ENCODE measurements at regions not wholly inside any gene's neighbourhood (a gene's known extent, or its start where the extent isn't known, plus 50 kb on each side); places are given as distances from the start of the nearest gene placed in this dataset.

- Histone ChIP-seq H3K27me3 (ENCODE audit: low read depth, low read length) (no peaks in the 10 kb centered on the region), H3K27ac (ENCODE audit: low read length) (no peak overlapping the region), H3K4me3 (ENCODE audit: low read depth in 1 of 2, low read length in 2 of 2) (no peak overlapping the region), H3K9me3 (ENCODE audit: control insufficient read depth in 1 of 2, low read length in 2 of 2) (no peaks in the 10 kb centered on the region), H3K4me1 (ENCODE audit: control insufficient read depth in 1 of 2, insufficient read depth in 2 of 2, low read length in 2 of 2) (no peaks in the 10 kb centered on the region), H3K36me3 (ENCODE audit: control insufficient read depth in 1 of 2, insufficient read depth in 2 of 2, low read length in 2 of 2) (no peaks in the 10 kb centered on the region)
Observed at GRCh38 chr4:18071894-18072293, 50.3 kb upstream of the LCORL start.

Data from muscle layer of duodenum (tissue), 2 donors.